COLO829 (cell line): ENCODE measurements at regions not wholly inside any gene's neighbourhood (a gene's known extent, or its start where the extent isn't known, plus 50 kb on each side); places are given as distances from the start of the nearest gene placed in this dataset.

Experiments used
- DNase-seq: peaks from one replicate; pipeline ENCODE4 v3.0.0; 2012; ENCODE audit warnings: low spot score

- DNase-seq: no peak
Measured at GRCh38 chr9:129383561-129384490, 205.8 kb upstream of the IER5L start.

GRCh38 chr9:129383019-129383560 is 205.0 kb upstream of the IER5L start:
- no peak for DNase-seq

- DNase-seq: no peak
Measured at GRCh38 chr9:129382281-129383018, 204.4 kb upstream of the IER5L start.

GRCh38 chr9:129381481-129381957 is 203.5 kb upstream of the IER5L start:
- no peak for DNase-seq

DNA sequence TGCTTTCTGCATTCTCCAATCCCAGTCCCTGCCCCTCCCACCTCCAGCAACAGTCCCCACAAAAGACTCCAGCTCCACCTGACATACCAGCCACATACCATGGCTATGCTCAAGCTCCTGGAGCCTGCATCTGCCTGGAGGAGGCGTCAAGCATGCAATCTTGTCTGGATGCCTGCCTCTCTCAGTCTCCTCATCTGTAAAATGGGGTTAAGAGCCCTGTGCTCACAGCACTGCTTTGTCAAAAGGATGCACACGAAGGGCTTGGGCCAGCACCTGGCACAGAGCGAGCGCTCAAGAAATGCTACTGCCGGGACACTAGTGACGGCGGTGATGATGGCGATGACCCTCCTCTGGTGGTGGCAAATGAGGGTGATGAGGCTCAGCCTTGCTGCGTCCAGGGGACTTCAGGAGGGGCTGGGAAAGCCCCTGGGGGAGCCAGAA is 202.9 kb upstream of the IER5L start:
- DNase-seq: no peak

DNA sequence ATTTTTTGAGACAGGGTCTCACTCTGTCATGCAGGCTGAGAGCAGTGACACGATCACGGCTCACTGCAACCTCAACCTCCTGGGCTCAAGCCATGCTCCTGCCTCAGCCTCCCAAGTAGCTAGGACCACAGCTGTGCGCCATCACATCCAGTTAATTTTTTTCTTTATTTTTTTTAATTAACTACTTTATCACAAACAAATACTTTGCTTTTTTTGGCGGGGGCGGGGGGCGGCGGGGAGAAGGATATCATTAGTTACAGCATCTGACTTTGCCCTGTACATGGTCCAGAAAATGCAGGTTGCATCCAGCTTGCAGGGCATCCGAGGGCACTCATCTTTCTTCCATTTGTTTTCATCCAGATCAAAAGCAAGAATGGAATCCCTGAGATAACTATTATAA is 201.8 kb upstream of the IER5L start:
- DNase-seq: no peak

- DNase-seq: no peak
Measured at GRCh38 chr9:129379181-129379836, 201.2 kb upstream of the IER5L start.

DNA sequence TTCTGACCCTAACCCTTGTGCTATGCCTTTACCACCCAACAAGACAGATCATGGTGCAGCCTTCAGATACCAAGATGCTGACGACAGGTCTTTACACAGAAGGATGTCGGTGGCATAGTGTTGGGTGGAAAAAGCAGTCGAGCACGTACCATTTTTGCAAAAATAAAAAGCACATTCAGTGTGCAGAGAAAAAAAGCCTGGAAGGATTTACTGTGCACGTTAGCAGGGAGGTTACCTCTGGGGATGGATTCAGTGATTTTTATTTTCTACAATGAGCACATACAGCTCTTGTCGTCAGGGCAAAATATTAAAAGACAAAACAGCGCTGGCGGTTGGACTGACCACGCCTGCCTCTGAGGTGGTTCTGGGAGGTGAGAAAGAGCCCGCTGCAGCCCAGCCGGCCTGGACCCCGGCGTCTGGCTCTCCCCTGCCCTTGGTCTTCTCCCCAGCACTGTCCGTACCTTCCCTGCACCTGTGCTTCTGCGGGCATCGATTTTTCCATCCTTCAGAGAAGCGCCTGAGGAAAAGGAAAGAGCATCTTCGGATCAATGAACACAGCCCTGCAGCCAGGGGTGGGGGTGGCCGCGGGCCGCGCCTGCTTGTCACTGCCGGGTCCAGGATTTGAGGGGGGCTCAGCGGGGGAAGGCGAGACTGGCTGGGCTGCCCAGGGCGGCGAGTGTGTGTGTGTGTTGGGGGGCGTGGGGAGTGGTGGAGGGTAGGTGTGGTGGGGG is 200.0 kb upstream of the IER5L start:
- no peak for DNase-seq

- DNase-seq: no peak
Measured at GRCh38 chr9:129377181-129377580, 199.1 kb upstream of the IER5L start.

DNA sequence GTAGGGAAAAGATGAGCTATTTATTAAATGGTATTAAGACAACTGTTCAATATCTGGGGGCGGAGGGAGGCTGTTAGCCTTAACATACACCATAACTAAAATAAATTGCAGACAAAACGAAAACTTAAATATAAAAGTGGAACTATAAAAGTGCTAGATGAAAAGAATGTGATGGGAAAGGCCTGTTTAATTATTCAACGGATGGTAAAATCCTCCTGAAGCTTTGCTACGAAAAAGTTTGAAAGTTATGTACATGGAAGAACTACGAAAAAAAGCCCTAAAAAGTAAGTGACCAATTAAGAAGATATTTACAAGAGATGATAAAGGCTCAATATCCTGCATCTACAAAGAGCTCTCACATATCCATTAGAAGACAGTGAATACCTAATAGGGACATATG is 197.8 kb upstream of the IER5L start:
- no peak for DNase-seq

DNA sequence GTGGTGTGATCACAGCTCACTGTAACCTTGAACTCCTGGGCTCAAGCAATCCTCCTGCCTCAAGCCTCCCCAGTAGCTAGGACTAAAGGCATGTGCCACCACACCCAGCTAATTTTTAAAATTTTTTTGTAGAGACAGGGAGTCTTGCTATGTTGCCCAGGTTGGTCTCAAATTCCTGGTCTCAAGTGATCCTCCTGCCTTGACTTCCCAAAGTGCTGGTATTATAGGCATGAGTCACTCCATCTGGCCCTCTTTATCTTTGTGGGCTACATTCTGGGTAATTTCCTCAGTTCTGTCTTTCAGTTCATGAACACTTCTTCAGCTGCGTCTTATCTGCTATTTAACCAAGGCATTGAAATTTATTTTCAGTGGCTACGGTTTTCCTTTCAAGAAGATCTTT is 196.6 kb upstream of the IER5L start:
- DNase-seq: no peak

DNA sequence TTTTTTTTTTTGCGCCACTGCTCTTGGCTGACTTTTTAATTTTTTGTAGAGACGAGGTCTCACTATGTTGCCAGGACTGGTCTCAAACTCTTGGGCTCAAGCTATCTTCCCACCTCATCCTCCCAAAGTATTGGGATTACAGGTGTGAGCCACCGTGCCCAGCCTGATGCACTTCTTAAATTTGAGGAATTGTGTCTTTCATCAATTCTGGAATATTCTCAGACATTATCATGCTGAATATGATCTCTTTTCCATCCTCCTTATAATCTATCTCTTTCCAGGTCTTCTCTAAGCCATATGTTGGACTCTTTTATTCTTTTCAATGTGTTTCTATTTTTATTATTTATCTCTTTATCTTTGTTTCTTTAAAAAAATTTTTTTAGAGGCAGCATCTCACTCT is 196.2 kb upstream of the IER5L start:
- DNase-seq: no peak

- no peak for DNase-seq
Measured at GRCh38 chr9:129373361-129373760, 195.3 kb upstream of the IER5L start.

GRCh38 chr9:129370770-129371169 is 192.7 kb upstream of the IER5L start:
- DNase-seq: no peak

GRCh38 chr9:129368444-129368978 is 190.4 kb upstream of the IER5L start:
- DNase-seq: no peak

GRCh38 chr9:129367287-129367686 is 189.2 kb upstream of the IER5L start:
- DNase-seq: no peak

DNA sequence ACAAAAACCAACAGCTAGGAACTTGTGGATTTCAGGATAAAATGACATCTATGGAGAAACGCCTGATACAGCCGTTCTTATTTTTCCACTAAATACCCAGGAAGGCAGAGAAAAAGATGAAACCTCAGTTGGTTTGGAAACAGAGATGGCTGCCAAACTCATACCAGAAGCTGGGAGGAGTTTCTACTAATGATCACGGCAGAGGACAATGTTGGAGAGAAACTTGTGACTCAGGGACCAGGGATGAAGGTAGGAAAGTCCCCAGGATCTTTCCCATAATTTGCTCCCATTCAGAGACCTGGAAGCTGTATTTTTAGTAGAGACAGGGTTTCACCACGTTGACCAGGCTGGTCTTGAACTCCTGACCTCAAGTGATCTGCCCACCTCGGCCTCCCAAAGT is 187.1 kb upstream of the IER5L start:
- DNase-seq: no peak

DNA sequence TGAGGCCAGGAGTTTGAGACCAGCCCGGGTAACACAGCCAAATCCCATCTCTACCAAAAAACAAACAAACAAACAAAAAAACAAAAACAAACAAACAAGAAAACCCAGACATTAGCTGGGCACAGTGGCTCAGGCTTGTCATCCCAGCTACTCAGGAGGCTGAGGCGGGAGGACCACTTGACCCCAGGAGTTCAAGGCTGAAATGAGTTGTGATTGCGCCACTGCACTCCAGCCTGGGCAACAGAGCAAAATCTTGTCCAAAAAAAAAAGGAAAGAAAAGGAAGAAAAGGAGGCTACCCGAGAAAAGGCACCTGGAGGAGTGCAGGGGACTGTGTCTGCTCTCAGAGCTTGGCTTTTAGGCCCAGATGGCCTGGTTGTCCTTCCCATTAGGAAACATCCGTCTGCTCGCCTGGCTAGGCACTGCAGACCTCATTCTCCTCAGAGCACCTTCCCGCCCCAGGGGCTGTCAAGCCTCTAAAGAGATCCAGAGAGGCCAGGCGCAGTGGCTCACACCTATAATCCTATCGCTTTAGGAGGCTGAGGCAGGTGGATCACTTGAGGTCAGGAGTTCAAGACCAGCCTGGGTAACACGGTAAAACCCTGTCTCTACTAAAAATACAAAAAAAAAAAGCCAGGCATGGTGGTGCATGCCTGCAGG is 185.3 kb upstream of the IER5L start:
- no peak for DNase-seq

GRCh38 chr9:129362287-129363000 is 184.4 kb upstream of the IER5L start:
- DNase-seq: no peak

DNA sequence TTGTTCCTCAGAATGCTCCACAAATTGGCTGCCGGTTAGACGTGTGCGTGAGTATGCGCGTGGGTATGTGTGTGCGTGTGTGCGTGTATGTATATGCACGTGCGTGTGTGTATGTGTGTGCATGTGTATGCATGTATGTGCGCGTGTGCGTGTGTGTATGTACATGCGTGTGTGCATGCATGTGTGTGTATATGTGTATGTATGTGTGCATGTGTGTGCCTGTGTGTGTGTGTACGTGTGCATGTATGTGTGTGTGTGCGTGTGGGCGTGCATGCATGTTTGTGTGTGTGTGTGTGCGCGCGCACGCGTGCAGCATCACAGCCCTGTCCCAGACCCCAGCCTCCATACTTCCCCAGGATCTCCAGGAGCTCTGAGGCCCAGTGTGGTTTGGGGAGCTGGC is 183.1 kb upstream of the IER5L start:
- no peak for DNase-seq
